SH-SY5Y (cell line): ENCODE measurements at regions not wholly inside any gene's neighbourhood (a gene's known extent, or its start where the extent isn't known, plus 50 kb on each side); places are given as distances from the start of the nearest gene placed in this dataset.

Experiments
- GATA2 ChIP-seq: IDR thresholded peaks from 2 replicates; pipeline ENCODE4 v1.6.1; 2011; ENCODE audit warnings: mild to moderate bottlenecking, low read depth, low read length
- GATA3 ChIP-seq: IDR thresholded peaks from 2 replicates; pipeline ENCODE4 v1.6.1; 2011; ENCODE audit warnings: low read depth, mild to moderate bottlenecking, low read length, moderate library complexity

- TF ChIP-seq GATA3: no peak
- no peak for TF ChIP-seq GATA2
Observed at GRCh38 chr4:178781779-178782178, 1339.5 kb upstream of the AGA start.
